22Rv1 (cell line): ENCODE measurements at regions not wholly inside any gene's neighbourhood (a gene's known extent, or its start where the extent isn't known, plus 50 kb on each side); places are given as distances from the start of the nearest gene placed in this dataset.

Experiments used
- H3K27ac ChIP-seq: fragments of 450-650 bp; 2 replicates; pipeline ENCODE4 v1.5.1; 2017
- ZFX ChIP-seq: fragments of 450-650 bp; IDR thresholded peaks from 2 replicates; pipeline ENCODE4 v1.6.1; 2017; ENCODE audit warnings: antibody characterized with exemption, borderline replicate concordance
- TF ChIP-seq, protein P1 (sequence below): fragments of 450-650 bp; IDR thresholded peaks from 2 replicates; pipeline ENCODE4 v1.5.1; 2017; ENCODE audit warnings: mild to moderate bottlenecking

DNA sequence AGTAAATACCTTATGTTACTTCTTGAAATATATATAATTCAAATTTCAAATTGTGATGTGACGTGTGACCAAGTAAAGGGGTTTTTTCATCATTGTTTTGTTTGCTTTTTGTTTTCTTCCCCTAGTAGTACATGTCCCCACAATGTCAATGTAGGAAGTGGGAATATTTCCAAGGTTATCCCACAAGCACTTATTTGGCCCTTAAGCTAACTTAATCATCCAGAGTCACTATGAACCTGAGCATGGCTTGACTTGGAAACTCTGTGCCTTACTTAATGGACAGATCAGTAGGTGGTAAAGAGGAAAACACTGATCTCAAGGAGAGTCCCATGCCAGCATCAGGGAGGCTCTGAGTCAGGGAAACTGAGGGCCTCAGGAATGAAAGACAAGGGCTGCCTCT lies 569.3 kb upstream of the IGFBP3 start:
- no peak for TF ChIP-seq ZFX
- TF ChIP-seq, protein P1, sequence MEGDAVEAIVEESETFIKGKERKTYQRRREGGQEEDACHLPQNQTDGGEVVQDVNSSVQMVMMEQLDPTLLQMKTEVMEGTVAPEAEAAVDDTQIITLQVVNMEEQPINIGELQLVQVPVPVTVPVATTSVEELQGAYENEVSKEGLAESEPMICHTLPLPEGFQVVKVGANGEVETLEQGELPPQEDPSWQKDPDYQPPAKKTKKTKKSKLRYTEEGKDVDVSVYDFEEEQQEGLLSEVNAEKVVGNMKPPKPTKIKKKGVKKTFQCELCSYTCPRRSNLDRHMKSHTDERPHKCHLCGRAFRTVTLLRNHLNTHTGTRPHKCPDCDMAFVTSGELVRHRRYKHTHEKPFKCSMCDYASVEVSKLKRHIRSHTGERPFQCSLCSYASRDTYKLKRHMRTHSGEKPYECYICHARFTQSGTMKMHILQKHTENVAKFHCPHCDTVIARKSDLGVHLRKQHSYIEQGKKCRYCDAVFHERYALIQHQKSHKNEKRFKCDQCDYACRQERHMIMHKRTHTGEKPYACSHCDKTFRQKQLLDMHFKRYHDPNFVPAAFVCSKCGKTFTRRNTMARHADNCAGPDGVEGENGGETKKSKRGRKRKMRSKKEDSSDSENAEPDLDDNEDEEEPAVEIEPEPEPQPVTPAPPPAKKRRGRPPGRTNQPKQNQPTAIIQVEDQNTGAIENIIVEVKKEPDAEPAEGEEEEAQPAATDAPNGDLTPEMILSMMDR, result no peak
- no peak overlapping the region for H3K27ac ChIP-seq

DNA sequence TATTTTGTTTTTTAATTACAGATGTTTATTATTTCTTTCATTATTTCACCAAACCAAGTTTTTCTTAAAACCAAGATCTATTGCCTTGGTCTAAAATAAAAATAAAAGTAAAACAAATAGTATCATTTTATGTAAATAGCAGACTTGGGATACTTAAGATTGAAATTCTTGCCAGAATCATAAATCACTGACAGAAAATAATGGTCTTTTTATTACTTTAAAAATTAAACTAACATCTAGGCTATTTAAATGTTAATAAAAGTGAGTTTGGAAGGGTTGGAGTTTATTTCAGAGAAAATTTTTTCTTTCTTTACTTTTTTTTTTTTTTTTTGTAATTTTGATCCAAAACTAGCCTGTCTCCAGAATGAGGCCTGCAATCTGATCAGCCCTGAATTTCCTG lies 568.0 kb upstream of the IGFBP3 start:
- no peak overlapping the region for H3K27ac ChIP-seq
- no peak for TF ChIP-seq ZFX
- TF ChIP-seq, protein P1, result no peak

DNA sequence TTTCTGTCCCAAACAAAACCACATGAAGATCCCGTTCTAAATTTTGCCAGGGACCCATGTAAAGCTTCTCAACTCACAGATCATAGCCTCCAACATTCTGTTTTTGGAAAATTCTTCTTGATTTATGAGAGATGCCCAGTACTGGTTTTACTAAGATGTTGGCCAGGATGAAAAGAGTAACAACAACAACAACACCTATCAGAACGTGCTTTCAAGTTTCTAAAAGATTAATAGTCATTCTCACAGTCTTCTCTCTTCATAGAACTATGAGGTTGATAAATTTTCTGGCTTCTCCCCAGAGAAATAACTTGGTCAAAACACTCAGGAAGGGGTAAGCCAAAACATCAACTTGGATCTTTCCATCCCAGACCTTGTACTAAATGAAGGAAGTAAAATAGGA lies 567.5 kb upstream of the IGFBP3 start:
- no peak overlapping the region for H3K27ac ChIP-seq
- no peak for TF ChIP-seq ZFX

DNA sequence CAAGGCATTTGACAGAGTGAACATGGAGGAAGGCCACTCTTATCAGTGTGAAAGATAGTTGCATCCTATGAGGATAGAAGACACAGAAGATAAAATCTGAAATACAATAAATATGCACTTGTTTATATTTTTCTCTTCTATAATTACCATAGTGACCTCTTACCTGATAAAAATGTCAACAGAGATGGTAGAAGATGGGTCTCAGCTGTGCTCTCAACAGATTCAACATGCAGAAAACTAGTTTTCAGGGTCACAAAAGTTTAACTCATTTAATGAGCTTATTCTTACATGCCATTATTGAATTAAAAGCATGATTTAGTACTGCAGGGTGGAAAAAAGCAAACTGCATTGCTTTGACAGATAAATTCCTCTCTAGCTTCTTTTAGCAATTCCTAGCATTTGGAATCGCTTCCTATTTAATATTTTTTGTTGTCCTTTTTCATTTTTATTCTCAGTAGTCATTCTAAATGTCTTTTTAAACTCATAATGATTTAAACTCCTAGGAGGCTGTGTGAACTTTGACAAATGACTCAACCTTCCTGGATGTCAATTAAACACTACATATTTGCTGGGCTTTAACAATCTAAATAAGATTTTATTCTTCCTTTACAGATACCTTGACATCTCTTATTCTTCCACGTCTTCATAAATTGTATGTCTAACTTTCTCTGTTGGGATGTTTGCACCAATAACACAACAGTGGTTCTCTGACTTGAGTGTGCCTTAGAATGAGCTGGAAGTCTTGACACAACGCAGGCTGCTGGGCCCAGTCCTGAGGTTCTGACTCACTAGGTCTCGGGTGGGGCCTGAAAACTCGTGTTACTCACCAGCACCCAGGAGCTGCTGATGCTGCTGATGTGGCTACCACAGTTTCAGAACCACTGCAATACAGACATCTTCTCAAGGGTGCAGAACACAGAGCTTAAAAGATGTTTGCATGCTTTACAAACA lies 565.5 kb upstream of the IGFBP3 start:
- no peak overlapping the region for H3K27ac ChIP-seq
- no peak for TF ChIP-seq ZFX
- TF ChIP-seq, protein P1, result no peak

DNA sequence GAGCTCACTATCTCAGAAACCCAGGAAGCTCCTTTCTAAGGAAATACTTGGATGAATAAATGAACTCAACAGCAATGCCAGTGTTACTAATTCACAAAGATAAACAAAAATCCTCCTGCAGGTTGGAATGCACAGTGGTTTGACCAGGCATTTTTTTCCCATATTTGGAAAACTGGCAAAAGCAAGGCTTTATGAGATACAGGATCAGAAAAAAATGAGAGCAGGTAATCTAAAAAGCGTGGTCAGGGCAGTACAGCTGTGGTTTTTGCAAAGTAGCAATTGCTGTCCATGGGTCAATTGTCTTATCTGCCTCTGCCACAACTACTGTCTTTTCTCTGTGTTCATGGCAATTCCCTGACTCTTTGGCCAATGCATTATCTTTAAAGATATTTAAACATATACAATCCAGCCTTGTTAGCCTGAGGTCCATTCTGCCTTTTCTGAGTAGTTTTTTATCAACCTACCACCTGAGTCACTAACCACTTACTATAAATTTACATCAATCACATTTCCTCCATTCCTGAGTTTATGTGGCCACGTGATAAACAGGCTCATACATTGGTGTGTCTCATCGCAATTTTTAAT lies 564.5 kb upstream of the IGFBP3 start:
- H3K27ac ChIP-seq, result no peak overlapping the region
- TF ChIP-seq, protein P1, result no peak
- TF ChIP-seq ZFX, result no peak

DNA sequence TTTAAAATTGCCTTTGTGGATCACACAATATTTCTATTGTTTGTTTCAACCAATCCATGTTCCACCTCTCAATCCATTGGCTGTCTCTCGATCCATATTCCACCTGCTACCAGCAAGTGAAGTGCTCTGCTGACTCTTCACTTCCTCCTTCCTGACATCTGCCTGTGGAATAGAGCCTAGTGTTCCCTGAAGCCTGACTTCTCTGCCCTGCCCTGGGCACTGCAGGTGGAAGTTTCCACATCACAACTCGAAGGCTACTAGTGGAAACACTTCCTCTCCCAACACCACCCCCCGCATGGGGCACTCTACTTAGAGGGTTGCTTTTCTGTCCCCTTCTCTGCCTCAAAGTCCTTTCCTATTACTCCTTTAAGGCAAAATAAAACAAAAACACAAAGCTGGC lies 563.8 kb upstream of the IGFBP3 start:
- no peak overlapping the region for H3K27ac ChIP-seq
- TF ChIP-seq, protein P1, result no peak
- TF ChIP-seq ZFX, result no peak

DNA sequence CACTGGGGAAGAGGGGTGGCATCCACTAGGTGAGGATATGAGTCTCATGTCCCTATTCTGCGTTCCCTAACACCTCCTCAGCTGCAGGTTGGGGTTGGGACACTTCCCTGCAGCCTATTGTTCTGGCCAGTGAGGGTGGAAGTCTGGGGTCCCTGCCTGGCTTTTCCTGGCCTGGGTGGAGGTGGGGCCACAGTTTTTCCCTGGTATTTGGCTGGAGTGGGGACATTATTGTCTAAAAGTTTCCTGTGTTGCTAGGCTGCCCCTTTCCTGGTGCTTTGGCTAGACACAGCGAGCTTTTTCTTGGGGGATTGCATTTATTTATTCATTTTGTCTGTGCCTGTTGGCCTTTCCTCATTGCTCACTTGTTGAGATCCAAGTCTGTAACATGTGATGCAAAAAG lies 559.5 kb upstream of the IGFBP3 start:
- no peak overlapping the region for H3K27ac ChIP-seq
- TF ChIP-seq ZFX, result no peak
- TF ChIP-seq, protein P1, result no peak
